ENCODE measurements at regions not wholly inside any gene's neighbourhood (a gene's known extent, or its start where the extent isn't known, plus 50 kb on each side); places are given as distances from the start of the nearest gene placed in this dataset.
"Not testable (repeated sequence)": the region's sequence is repeated elsewhere in the genome, so short reads cannot be mapped to it uniquely, and the experiment has no call there.

- H3K27ac Mint-ChIP-seq = no peak overlapping the region
- H3K36me3 Mint-ChIP-seq = no peaks in the 10 kb centered on the region
- no peak for DNase-seq (ENCODE audit: low spot score in 2 of 2, unreplicated experiment in 2 of 2)
- no peak for TF ChIP-seq CTCF (IDR thresholded peaks at IDR 0.05; ENCODE audit: unreplicated experiment)
- peaks cover 32% of the 10 kb centered on the region for H3K9me3 Mint-ChIP-seq
- H3K4me1 Mint-ChIP-seq = peaks cover 9% of the 10 kb centered on the region
- no peak overlapping the region for H3K4me3 Mint-ChIP-seq
- H3K27me3 Mint-ChIP-seq (ENCODE audit: low read depth) = peaks cover 5% of the 10 kb centered on the region
These were observed 133.7 kb downstream of the TENT5C start for GRCh38 chr1:117739504-117739903.

GRCh38 chr1:117740496-117740895 is 134.6 kb downstream of the TENT5C start:
- TF ChIP-seq CTCF (IDR thresholded peaks at IDR 0.05; ENCODE audit: unreplicated experiment) = no peak
- Mint-ChIP-seq H3K36me3 (no peaks in the 10 kb centered on the region), H3K4me3 (no peak overlapping the region), H3K27ac (no peak overlapping the region), H3K27me3 (ENCODE audit: low read depth) (peaks cover 5% of the 10 kb centered on the region), H3K9me3 (peaks cover 41% of the 10 kb centered on the region), H3K4me1 (peaks cover under 1% of the 10 kb centered on the region)
- no peak for DNase-seq (ENCODE audit: low spot score in 2 of 2, unreplicated experiment in 2 of 2)

DNA sequence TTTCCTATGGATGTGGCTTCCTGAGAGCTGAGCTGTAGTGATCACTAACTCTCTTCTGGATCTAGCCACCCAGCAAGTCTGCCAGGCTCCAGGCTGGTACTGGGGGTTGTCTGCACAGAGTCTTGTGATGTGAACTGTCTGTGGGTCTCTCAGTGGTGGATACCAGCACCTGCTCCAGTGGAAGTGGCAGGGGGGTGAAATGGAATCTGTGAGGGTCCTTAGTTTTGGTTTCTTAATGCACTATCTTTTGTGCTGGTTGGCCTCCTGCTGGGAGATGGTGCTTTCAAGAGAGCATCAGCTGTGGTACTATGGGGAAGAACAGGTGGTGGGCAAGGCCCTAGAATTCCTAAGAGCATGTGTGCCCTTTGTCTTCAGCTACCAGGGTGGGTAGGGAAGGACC is 140.7 kb downstream of the TENT5C start:
- H3K9me3 Mint-ChIP-seq = peaks cover 61% of the 10 kb centered on the region
- not testable (repeated sequence) for H3K4me3 Mint-ChIP-seq
- H3K27me3 Mint-ChIP-seq (ENCODE audit: low read depth) = peaks cover 12% of the 10 kb centered on the region

DNA sequence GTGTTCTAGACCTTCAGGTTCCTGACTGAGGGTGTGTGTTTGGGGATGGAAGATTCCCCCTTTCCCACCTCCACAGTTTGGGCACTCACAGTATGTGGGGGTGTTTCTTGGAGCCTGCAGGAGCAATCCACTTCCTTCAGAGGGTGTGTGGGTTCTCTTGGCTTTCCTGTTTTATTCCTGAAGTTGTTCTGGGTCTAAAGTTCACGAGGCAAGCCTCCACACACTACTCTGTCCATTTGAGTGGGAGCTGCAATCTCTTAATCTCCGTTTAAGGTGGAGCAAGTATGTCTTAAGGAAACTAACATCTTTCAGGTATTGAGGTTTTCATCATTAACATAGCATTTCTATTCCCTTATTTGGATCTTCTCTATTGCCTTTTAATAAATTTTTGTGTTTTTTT is 141.8 kb downstream of the TENT5C start:
- Mint-ChIP-seq H3K36me3 (peaks cover 2% of the 10 kb centered on the region), H3K27ac (no peak overlapping the region), H3K9me3 (peaks cover 50% of the 10 kb centered on the region), H3K4me3 (no peak overlapping the region), H3K4me1 (no peaks in the 10 kb centered on the region), H3K27me3 (ENCODE audit: low read depth) (peaks cover 7% of the 10 kb centered on the region)
- no peak for TF ChIP-seq CTCF (IDR thresholded peaks at IDR 0.05; ENCODE audit: unreplicated experiment)
- no peak for DNase-seq (ENCODE audit: low spot score in 2 of 2, unreplicated experiment in 2 of 2)

More for the DNA sequence above, 140.7 kb downstream of the TENT5C start:
- H3K36me3 Mint-ChIP-seq; H3K4me1 Mint-ChIP-seq; DNase-seq (ENCODE audit: low spot score in 2 of 2, unreplicated experiment in 2 of 2); H3K27ac Mint-ChIP-seq: not testable (repeated sequence)

DNA sequence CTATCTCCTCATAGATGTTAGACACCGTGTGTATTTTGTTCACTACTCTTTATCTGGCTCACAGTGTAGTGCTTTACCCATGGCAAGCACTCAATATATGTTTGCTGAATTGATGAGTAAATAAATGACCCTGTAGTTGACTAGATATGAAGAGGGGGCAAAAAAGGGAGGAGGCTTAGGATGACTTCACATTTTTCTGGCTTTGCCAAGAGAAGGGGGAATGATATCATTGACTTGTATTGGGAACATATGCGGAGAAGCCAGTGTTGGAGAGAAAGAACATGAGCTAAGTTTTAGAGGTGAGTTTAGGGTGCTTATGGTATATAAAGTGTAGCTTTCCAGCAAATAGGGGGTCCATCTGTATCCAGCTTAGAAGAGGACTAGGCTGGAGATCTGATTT is 145.5 kb downstream of the TENT5C start:
- H3K9me3 Mint-ChIP-seq = peaks cover 16% of the 10 kb centered on the region

DNA sequence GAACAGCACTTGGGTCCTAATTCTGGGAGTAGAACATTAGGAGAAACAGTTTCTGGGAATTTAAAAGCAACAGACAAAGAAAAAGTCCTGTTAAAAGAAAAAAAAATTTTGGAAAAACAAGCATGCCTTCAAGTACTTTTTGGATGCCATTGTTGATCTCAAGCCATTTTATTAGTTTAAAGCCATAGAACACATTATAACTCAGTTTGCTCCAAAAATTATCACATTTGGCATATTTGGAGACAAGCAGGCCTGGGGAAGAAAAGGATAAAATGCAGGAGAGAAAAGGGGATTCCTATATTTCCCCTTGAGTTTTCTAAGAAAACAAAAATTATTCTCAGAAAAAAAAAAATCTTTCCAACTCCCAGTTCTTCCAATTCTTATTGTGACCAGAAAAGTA is 146.8 kb downstream of the TENT5C start:
- H3K4me3 Mint-ChIP-seq = no peak overlapping the region
- no peak overlapping the region for H3K27ac Mint-ChIP-seq
- no peak for TF ChIP-seq CTCF (IDR thresholded peaks at IDR 0.05; ENCODE audit: unreplicated experiment)

More for the DNA sequence above, 145.5 kb downstream of the TENT5C start:
- no peak for TF ChIP-seq CTCF (IDR thresholded peaks at IDR 0.05; ENCODE audit: unreplicated experiment)
- H3K27ac Mint-ChIP-seq = no peak overlapping the region
- no peak for DNase-seq (ENCODE audit: low spot score in 2 of 2, unreplicated experiment in 2 of 2)
- H3K36me3 Mint-ChIP-seq = peaks cover 2% of the 10 kb centered on the region
- H3K4me3 Mint-ChIP-seq = no peak overlapping the region
- peaks cover 10% of the 10 kb centered on the region for H3K27me3 Mint-ChIP-seq (ENCODE audit: low read depth)
- H3K4me1 Mint-ChIP-seq = peaks cover 5% of the 10 kb centered on the region

More for the DNA sequence above, 146.8 kb downstream of the TENT5C start:
- peaks cover 17% of the 10 kb centered on the region for H3K27me3 Mint-ChIP-seq (ENCODE audit: low read depth)
- peaks cover 5% of the 10 kb centered on the region for H3K4me1 Mint-ChIP-seq
- no peak for DNase-seq (ENCODE audit: low spot score in 2 of 2, unreplicated experiment in 2 of 2)
- H3K36me3 Mint-ChIP-seq = no peaks in the 10 kb centered on the region
- H3K9me3 Mint-ChIP-seq = peaks cover 9% of the 10 kb centered on the region

Measured in mesothelial cell of epicardium (in vitro differentiated cells).